Testis (tissue), 2 donors: ENCODE measurements at regions not wholly inside any gene's neighbourhood (a gene's known extent, or its start where the extent isn't known, plus 50 kb on each side); places are given as distances from the start of the nearest gene placed in this dataset.

Source experiments
- DNase-seq: peaks from one replicate; pipeline ENCODE4 v3.0.0-alpha.2; 2019
- H3K27ac ChIP-seq, 2 donors: fragments of 200-600 bp; sonication (generic); one replicate each; pipeline ENCODE4 v1.5.1; 2019
- H3K27me3 ChIP-seq: fragments of 200-600 bp; sonication (generic); one replicate; pipeline ENCODE4 v1.5.1; 2019
- H3K36me3 ChIP-seq: fragments of 200-600 bp; sonication (generic); one replicate; pipeline ENCODE4 v1.5.1; 2017; ENCODE audit warnings: low read depth; ENCODE audit errors: missing control alignments
- H3K4me1 ChIP-seq: fragments of 200-600 bp; sonication (generic); one replicate; pipeline ENCODE4 v1.5.1; 2019
- H3K4me3 ChIP-seq, 2 donors: fragments of 200-600 bp; sonication (generic); one replicate each; pipeline ENCODE4 v1.5.1; 2017 to 2019
- H3K9me3 ChIP-seq: fragments of 200-600 bp; sonication (generic); one replicate; pipeline ENCODE4 v1.5.1; 2017
- POLR2A ChIP-seq: fragments of 450-650 bp; IDR thresholded peaks from one replicate; pipeline ENCODE4 v1.6.1; 2017; ENCODE audit warnings: antibody characterized with exemption, mild to moderate bottlenecking, moderate library complexity
- WGBS, 2 donors: methylation state at CpG; one replicate each; pipeline ENCODE4 v1.1.5; 2018; 5-methylcytosine and 5-hydroxymethylcytosine counted together
- intact Hi-C: fragments of 100-400 bp; cut with DNase I; formaldehyde crosslinking; loops from one replicate; pipeline ENCODE4 v1.15.1; 2023; ENCODE audit warnings: low total_unique reads
- TF ChIP-seq, protein P1 (sequence below), 3 experiments: fragments of 450-650 bp in 2 of 3; fragments of 200-600 bp in 1 of 3; sonication (generic) in 1 of 3; IDR thresholded peaks; one replicate each; pipeline ENCODE4 v1.5.1; 2016 to 2019; ENCODE audit warnings: antibody characterized with exemption in 3 of 3, mild to moderate bottlenecking in 2 of 3, moderate library complexity in 1 of 3

DNA sequence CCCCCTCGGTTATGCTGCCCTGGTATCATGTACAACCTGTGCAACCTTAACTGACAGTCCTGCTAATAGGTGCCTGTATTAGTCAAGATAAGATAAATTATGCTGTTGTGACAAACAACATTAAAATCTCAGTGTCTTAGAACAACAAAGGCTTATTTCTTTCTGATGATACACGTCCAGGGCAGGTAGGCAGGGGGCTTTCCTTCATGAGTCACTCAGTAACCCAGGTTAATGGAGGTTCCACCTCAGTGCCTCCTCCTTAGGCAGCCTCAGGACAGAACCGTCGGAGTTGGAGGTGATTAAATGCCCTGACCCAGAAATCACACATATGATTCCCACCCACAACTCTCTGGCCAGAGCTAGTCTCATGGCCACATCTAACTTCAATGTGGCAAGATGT, 94.6 kb upstream of the CASZ1 start:
- intact Hi-C loops = no loop called here
- no peaks in the 10 kb centered on the region for H3K4me1 ChIP-seq
- no peak for DNase-seq
- no peaks in the 10 kb centered on the region for H3K27me3 ChIP-seq
- no peak overlapping the region for H3K27ac ChIP-seq
- TF ChIP-seq, protein P1, sequence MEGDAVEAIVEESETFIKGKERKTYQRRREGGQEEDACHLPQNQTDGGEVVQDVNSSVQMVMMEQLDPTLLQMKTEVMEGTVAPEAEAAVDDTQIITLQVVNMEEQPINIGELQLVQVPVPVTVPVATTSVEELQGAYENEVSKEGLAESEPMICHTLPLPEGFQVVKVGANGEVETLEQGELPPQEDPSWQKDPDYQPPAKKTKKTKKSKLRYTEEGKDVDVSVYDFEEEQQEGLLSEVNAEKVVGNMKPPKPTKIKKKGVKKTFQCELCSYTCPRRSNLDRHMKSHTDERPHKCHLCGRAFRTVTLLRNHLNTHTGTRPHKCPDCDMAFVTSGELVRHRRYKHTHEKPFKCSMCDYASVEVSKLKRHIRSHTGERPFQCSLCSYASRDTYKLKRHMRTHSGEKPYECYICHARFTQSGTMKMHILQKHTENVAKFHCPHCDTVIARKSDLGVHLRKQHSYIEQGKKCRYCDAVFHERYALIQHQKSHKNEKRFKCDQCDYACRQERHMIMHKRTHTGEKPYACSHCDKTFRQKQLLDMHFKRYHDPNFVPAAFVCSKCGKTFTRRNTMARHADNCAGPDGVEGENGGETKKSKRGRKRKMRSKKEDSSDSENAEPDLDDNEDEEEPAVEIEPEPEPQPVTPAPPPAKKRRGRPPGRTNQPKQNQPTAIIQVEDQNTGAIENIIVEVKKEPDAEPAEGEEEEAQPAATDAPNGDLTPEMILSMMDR (IDR thresholded peaks at IDR 0.05) = no peak
- TF ChIP-seq POLR2A = no peak
- no peaks in the 10 kb centered on the region for H3K9me3 ChIP-seq
- WGBS, 2 donors = 45 to 58% methylated on average over 4 of the region's 4 CpGs
- no peaks in the 10 kb centered on the region for H3K36me3 ChIP-seq
- no peak overlapping the region for H3K4me3 ChIP-seq

DNA sequence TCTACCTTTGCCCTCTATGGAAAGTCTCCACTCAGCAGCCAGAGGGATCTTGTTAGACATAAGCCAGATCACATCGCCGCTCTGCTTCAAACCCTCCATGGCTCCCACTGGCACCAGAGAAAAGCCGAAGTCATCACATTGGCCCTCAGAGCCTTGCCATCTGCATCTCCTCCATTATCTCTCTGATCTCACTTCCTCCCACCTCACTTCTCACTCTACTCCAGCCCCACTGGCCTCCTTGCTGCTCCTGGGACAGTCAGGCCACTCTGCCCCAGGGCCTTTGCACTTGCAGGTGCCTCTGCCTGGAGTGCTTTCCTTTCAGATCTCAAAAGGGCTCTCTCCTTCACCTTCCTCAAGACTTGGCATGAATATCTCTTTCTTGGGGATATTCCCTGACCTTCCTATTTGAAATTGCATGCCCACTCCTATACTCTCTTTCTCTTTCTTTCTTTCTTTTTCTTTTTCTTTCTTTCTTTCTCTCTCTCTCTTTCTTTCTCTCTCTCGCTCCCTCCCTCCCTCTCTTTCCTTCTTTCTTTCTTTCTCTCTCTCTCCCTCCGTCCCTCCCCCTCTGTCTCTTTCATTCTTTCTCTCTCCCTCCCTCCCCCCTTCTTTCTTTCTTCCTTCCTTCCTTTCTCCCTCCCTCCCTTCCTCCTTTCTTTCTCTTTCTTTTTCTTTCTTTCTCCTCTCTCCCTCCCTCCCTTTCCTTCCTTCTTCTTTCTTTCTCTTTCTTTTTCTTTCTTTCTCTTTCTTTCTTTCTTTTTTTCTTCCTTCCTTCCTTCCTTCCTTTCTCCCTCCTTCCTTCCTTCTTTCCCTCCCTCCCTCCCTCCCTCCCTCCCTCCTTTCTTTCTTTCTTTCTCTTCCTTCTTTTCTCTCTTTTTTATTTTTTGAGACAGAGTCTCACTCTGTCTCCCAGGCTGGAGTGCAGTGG, 96.0 kb upstream of the CASZ1 start:
- H3K4me3 ChIP-seq = no peak overlapping the region
- TF ChIP-seq, protein P1 (IDR thresholded peaks at IDR 0.05) = no peak
- TF ChIP-seq POLR2A = no peak
- no peak overlapping the region for H3K27ac ChIP-seq
- 87 to 97% methylated on average over 5 of the region's 5 CpGs for WGBS, 2 donors
- intact Hi-C loops = no loop called here
- no peaks in the 10 kb centered on the region for H3K27me3 ChIP-seq
- DNase-seq = no peak
- no peaks in the 10 kb centered on the region for H3K9me3 ChIP-seq
- H3K36me3 ChIP-seq = no peaks in the 10 kb centered on the region
- H3K4me1 ChIP-seq = no peaks in the 10 kb centered on the region

DNA sequence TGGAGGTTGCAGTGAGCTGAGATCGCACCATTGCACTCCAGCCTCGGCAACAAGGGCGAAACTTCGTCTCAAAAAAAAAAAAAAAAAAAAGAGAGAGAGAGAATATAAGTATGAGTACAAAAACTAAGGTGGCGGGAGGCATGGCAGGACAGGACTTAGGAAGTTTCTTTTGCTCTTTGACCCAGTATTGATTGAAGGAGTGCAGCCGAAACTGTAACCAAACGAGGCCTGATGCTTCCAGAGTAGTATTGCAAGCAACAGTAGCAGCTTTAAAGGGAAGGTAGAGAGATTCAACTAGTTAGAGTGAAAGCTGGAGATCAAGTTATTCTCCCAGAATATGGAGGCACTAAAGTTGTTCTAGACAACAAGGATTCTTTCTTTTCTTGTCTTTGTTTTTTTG, 99.2 kb upstream of the CASZ1 start:
- DNase-seq = no peak
- Histone ChIP-seq H3K36me3 (no peaks in the 10 kb centered on the region), H3K4me3 (no peak overlapping the region), H3K9me3 (no peaks in the 10 kb centered on the region), H3K4me1 (no peaks in the 10 kb centered on the region), H3K27me3 (no peaks in the 10 kb centered on the region), H3K27ac (no peak overlapping the region)
- WGBS, 2 donors = 79 to 87% methylated on average over 7 of the region's 7 CpGs
- intact Hi-C loops = no loop called here
- TF ChIP-seq, protein P1 (IDR thresholded peaks at IDR 0.05) = no peak
- no peak for TF ChIP-seq POLR2A

DNA sequence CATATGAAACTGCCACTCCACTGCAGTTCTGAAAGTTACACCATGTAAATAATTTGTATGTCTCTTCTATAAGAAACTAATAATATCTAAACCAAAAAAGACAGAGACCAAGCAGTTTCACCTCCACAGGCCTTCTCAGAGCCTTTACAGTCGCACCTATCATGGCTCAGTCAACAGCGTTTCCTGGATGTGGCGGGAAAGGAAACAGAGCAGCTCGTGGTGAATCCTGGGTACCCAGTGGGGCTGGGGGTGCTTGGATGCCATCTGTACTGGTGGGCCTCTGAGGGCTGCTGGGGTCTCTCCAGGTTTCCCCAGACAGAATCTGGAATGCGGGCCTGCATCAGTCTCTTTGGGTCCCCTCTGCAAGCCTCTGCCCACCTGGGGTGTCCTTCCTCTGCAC, 100.2 kb upstream of the CASZ1 start:
- no peak for DNase-seq
- Histone ChIP-seq H3K4me3 (no peak overlapping the region), H3K27me3 (no peaks in the 10 kb centered on the region), H3K4me1 (no peaks in the 10 kb centered on the region), H3K9me3 (no peaks in the 10 kb centered on the region), H3K36me3 (no peaks in the 10 kb centered on the region), H3K27ac (no peak overlapping the region)
- TF ChIP-seq POLR2A = no peak
- TF ChIP-seq, protein P1 (IDR thresholded peaks at IDR 0.05) = no peak
- 90 to 95% methylated on average over 5 of the region's 5 CpGs for WGBS, 2 donors
- intact Hi-C loops = no loop called here
